RCC 7860 (cell line): ENCODE measurements at regions not wholly inside any gene's neighbourhood (a gene's known extent, or its start where the extent isn't known, plus 50 kb on each side); places are given as distances from the start of the nearest gene placed in this dataset.

Source experiments
- DNase-seq: peaks from one replicate; pipeline ENCODE4 v3.0.0-alpha.2; 2015; ENCODE audit warnings: low spot score
- FAIRE-seq: peaks from 2 replicates; lab custom pipeline; 2012; peaks lifted over from hg19 to GRCh38; lab: Jason Lieb, UNC

DNA sequence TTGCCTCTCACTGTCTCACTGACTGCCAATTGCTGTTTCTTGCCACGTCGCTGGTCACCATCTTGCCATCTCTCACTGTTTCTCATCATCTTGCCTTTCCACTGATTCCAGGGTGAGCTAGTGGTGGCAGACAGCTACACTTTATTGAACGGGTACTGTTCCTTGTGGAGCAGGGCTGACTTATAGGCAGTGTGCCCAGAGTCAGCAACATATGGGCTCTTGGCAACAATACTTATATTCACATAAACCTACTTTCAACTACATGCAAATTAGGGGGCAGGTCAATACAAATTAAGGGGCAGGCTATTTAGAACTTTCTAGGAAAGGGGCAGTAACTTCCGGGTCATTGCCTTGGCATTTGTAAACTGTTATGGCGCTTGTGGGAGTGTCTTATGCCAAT, 186.2 kb upstream of the SYNDIG1 start:
- no peak for DNase-seq
- no peak for FAIRE-seq

DNA sequence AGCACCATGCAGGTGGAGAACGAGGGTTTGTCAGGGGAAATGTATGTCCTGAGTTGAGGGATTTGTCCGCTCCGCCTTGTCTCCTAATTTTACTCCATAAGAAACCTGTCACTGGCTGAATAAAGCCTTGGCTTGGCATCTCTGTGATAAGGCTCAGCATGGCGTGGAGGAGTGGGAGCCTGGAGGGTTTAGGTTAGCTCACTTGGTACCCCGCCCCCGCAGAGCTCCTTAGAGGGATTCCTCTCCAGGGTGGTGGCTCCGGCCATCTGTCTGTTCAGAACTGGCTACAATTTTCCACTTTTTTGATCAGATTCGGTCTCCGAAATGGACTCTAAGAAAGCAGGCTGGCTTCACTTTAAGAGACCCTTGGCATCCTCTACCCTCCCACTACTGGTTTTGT, 192.2 kb upstream of the SYNDIG1 start:
- no peak for DNase-seq
- no peak for FAIRE-seq

DNA sequence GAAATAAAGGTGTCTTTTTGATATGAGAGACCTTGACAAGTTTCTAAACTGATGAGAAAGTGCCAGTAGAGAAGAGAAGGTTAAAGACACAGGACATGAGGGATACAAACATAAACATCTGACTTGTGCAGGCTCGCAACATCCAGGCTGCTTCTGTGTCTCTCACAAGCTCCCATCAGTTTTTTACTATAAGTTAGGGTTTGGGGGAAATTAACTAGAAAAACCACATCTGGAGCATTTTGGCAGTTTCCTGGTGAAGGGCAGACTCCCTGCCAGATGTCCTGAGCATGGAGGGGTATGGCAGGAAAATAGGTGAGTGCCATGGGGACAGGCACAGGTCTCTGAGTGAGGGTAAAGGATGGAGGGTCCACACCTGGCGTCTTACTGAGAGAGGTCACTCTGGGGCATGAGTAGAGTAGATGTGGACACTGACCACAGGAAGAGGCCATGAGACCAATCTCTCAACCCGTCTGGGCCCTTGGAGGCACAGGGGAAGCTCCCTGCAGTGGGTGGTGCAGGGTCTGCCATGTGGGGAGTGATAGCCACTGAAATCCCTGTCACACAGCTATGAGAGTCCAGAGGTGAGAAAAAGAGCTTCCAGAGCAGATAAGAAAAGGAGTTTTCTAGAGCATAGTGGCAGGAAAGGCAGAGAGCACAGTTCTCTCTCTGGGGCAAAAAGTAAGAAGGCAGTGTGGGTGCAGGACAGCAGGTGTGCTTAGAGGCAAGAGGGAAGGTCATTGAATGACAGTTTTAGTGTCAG, 193.3 kb upstream of the SYNDIG1 start:
- DNase-seq (no peak), FAIRE-seq (no peak)

DNA sequence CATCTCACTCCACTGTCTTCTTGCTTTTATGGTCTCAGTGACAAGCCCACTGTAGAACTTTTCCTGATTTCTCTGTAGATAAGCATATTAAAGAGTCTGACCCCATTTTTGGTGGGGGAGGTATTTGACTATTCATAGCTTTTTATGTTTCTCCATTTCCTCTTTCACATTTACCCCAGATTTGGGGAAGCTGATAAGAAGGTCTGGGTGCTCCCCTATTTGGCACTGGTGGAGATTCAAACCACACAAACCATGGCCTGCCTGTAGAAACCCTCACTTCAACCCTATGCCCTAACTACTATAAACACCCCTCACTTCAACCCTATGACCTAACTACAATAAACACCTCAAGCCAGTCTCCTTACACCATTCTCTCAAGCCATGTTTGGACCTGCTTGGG, 196.2 kb upstream of the SYNDIG1 start:
- FAIRE-seq, result no peak

DNA sequence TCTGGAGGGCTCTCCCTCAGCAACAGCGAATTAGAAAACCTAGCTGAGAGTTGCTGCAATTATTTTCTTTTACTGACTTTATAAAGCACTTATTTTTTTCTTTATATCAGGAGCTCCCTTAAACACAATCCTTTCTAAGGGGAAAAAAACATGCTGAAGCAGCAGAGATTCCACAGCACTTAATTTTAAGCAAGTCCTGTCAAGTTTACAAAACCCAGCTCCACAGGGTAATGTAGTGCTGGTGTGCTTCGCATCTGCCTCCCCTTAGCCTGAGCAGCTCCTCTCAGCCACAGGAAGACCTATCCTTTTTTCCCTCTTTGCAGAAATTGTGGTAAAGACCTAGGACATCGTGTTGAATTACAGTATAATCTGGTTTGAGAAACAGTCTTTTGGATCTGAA, 208.1 kb upstream of the SYNDIG1 start:
- FAIRE-seq (no peak), DNase-seq (no peak)

More for the DNA sequence above, 196.2 kb upstream of the SYNDIG1 start:
- no peak for DNase-seq

DNA sequence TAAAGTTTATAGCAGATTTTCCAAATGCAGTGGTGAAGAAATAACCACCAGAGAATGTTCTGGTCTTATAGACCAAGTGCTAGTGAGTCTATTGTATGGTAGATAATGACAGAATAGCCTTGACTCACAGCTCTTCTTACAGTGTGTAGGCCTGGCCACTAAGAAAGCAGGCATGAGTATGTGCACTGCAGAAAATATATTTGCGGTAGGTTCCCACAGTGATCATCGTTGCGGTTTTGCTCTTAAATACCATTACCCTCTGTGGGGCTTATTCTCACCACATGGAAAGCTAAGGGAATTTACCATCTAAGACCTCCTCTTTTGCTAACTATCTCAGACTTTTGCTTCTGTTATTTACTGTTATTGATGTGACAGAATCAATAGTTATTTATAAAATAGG, 212.3 kb upstream of the SYNDIG1 start:
- FAIRE-seq (no peak), DNase-seq (no peak)

DNA sequence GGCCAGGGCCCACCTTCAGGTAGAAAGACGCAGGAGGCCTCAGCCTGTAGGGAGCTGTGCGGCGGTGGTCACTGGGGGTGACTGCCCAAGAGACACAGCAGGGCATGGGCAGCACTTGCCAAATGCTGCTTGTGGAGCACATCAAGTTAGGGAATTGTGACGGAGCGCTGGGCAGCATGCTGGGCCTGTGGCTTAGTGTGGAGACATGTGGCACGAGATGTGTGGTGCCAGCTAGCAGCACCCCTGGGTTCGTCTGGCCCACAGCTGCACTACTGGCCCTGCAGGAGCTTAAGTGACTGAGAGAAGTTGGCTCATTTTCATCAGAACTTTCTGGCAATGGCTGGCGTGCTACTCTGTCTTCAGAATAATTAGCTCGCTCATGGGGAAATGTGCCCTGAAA, 213.1 kb upstream of the SYNDIG1 start:
- FAIRE-seq (no peak), DNase-seq (no peak)

DNA sequence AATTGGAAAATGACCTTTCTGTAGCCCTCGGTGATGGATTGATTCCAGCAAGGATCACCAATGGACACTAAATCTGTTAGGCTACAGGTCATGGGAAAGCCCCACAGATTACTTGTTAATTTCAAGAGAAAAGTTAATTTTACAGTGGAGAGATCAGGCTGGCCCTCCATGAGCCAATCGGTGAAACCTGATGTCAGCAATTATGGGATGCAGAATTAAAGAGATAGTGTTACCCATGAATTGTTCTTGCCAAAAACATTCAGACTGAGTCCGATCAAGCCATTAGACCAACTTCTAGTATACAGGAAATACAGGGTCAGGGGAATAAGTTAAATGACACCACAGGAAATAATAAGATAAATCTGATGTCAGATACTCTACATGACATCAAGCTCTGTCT, 214.9 kb upstream of the SYNDIG1 start:
- no peak for FAIRE-seq

DNA sequence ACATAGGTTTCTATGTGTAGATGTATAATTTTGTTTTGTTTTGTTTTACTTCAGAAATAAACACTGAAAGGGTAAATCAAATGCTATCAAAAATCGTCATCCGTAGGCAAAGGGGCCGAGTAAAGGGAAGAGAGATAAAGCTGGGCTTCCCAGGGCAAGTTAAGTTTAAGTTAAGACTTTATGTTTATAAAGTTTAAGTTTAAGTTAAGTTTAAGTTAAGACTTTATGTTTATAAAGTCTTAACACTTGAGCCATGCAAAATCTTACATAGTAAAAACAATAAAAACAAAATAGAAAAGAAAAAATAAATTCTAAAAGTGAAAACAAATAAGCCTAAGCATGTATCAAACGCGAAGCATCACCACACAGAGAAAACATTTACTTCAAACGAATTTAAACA, 216.1 kb upstream of the SYNDIG1 start:
- DNase-seq (no peak), FAIRE-seq (no peak)

More for the DNA sequence above, 214.9 kb upstream of the SYNDIG1 start:
- no peak for DNase-seq

DNA sequence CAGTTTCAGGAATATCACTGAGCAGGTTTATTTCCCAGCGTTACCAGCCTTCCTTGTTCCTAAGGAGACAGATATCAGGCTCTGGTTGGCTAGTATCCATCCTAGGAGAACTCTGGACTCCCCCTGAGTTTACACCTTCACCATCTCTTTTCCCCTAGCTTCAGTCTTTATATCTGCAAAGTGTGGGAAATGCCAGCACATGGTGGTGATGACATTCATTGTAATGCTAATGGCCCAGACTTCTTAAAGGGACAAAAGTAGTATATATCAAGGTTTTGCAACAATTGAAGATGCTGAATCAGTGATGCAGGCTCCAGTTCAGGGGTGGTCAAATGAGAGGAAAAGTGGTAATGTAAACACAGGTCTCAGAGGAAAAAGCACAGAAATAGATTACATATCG, 224.3 kb upstream of the SYNDIG1 start:
- FAIRE-seq, result no peak
- DNase-seq, result no peak

DNA sequence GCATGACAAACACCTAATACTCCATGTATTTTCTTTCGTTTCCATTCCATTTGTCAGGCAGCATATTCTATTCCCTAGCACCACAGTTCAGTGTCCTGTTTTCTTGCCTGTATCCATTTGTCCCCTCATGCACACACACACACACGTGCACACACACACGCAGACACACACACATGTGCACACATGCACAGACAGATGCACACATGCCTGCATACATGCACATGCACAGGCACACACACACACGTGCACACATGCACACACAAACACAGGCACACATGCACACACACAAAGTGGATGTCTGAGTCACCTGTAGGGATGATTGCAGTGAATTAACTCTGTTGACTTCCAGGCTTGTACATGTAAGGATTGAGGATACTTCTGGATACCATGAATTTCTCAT, 226.7 kb upstream of the SYNDIG1 start:
- DNase-seq (no peak), FAIRE-seq (no peak)

DNA sequence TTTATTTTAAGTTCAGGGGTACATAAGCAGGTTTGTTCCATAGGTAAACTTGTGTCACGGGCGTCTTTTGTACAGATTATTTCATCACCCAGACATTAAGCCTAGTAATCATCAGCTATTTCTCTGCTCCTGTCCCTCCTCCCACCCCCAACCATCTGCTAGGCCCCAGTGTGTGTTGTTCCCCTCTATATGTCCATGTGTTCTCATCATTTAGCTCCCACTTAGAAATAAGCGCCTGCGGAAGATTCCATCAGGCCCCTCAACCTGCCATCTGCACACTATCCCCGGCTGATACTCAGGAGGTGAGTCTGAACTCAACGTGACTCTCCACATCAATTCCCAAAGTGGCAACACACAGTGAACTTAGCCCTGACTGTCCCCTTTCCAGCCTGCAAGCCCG, 228.0 kb upstream of the SYNDIG1 start:
- no peak for DNase-seq
- no peak for FAIRE-seq

DNA sequence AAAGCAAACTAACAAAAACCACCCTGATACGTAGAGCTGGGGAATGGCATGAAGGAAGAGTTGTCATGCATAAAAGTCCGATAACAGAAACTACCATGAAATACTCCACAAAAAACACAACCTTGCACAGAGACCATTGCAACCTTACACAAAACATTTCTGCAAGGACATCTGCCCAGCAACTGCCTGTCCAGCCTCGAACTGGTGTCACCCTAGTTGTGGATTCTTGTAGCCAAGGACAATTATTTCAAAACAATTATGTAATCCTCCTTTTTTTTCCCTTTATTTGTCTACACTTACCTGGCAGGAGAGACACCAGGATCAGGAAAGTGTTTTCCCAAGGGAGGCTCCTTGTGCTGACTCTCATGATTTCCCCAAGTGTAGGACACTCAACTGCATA, 232.5 kb upstream of the SYNDIG1 start:
- no peak for DNase-seq

DNA sequence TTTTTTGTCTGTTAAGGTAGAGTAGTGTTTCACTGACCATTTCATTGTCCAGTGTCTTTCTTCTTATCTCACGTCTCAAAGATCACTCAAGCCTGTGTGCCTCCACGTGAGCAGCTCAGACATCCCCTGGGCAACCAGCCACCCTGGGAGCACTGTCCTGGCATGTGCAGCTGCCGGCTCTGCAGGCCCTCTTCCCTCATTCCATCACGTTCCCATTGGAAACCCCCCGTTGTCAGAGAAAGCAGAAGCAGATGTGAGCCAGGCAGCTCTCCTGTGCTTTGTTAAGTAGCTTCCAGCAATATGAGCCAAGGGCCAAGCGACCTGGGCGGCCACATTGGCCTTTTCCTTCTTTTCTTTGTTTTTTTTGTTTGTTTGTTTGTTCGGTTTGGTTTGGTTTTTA, 233.2 kb upstream of the SYNDIG1 start:
- no peak for FAIRE-seq
- no peak for DNase-seq

More for the DNA sequence above, 232.5 kb upstream of the SYNDIG1 start:
- FAIRE-seq, result no peak

DNA sequence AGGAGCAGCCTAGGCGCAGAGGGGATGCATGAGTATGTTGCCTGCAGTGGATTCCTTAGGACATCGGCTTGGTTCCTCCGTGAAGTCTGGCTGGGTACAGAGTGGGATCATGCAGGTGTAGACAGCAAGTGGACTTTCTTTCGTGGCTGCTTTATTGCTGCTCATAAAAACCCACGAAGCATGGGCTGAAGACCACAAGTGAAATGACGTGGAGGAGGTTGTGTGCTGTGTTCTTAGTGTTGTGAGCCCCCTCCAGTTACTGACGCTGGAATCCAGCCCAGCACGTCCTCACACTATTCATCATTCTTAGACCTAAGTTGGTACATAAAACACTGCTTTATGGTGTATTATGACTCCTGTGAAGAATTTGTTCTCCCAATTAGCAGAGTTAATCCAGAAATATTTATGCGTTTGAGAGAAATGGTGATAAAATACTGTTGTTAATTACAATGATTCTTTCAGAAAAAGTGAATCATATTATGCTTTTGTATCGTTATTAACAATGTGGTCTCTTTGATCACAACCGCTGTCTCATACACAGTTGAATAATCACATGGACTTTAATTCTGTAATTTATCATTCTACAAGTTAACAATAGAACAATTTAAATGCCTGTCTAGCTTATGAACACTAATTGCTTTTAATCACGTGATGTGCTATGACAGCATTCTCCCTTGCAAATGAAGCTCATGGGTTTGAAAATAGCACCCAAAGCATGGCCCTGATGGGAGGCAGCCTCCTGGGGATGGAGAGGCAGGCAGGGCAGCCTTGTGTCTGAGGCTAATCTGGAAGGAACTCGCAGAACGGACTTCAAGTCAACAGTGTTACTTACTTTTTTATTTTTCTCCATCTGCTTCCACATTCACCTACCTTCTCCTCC, 233.9 kb upstream of the SYNDIG1 start:
- FAIRE-seq (no peak), DNase-seq (no peak)

DNA sequence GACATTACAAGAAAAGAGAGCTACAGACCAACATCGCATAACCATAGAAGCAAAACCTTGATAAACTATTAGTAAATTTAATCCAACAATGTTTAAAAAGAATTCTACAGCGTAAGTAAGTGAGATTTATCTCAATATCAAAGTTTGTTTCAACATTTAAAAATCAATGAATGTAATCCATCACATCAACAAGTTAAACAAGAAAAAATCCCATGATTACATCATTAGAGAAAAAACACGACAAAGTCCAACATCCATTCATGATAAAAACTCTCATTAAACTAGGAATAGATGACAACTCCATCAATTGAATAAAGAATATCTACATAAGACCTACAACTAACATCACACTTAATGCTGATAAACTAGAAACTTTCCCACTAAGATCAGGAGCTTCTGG, 239.0 kb upstream of the GGTLC1 start:
- DNase-seq (no peak), FAIRE-seq (no peak)

DNA sequence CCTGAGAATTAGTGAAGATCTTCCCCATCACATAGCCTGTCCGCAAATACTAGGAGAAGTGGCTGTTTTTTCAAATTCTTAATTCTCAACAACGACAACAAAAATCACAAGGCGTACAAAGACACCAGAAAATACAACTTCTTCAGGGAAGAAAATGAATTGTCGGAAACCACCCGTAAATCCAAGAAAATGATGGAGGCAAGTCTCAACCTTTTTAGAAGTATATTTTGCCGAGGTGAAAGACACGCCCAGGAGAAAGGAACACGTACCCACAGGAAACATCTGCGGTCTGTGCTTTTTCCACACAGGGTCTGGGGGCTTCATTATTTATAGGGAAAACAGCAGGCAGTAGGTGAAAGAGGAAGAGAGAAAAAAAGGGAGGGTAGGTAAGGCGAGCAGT, 223.9 kb upstream of the GGTLC1 start:
- DNase-seq (no peak), FAIRE-seq (no peak)

DNA sequence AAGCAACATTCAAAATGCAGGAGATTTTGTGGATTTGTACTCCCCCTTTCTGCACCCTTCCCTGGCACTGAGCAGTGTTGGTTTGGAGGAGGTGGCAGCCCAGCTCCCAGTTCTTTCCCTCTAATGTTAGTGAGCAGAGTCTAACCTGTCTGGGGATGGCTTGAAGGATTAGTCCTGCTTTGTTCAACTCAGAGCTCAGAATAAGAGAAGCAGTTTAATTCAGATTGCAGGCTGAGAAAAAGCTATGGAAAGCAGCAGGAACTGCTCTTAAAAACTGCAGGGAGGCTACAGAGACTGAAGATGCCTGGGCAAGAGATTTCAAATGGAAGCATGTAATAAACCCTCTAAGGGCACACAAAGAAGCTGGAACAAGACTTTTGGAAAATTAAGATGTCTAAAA, 223.4 kb upstream of the GGTLC1 start:
- no peak for FAIRE-seq

DNA sequence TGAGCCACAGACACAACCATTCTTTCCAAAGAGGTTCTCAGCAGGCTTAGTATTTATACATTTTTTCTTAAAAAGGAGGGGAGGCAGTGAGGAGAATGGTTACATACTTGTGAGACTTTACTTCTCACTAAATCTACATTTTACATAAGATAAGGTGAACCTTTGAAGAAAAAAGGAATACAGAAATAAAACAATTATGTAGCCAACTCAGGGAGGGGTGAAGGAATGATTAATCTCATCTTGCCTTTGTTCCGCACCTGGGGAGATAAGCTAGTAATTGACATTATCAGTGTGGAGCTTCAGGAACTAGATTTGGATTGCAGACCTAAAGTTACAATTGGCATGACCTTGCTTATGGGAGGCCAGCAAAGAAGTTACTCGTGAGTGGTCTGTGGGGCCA, 221.8 kb upstream of the GGTLC1 start:
- FAIRE-seq (no peak), DNase-seq (no peak)

More for the DNA sequence above, 223.4 kb upstream of the GGTLC1 start:
- no peak for DNase-seq

DNA sequence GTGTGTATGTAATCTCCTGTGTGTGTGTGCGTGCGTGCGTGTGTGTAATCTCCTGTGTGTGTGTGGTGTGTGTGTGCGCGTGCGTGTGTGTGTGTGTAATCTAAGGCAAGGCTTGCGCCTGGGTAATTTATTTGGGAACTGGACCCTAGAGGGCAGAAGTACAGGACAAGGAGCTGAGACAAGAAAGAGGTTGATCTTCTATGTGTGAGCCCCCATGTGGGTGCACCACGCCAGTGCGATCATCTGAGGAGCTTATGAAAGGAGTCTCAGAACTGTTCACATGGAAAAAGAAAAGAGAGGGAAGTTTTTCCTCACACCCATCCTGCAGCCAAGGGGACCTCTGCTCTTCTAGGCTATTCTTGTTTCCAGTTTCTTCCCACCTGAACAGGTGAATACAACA, 220.1 kb upstream of the GGTLC1 start:
- FAIRE-seq (no peak), DNase-seq (no peak)

DNA sequence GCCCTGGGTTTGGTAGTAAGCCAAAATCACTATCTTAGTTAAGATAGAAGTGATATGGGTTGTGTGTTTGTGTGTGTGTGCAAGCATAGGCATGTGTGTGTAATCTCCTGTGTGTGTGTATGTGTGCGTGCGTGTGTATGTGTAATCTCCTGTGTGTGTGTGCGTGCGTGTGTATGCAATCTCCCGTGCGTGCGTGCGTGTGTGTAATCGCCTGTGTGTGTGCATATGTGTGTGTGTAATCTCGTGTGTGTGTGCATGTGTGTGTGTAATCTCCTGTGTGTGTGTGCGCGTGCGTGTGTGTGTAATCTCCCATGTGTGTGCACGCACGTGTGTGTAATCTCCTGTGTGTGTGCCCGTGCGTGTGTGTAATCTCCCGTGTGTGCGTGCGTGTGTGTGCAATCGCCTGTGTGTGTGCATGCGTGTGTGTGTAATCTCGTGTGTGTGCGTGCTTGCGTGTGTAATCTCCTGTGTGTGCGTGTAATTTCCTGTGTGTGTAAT, 219.3 kb upstream of the GGTLC1 start:
- FAIRE-seq, result no peak
- no peak for DNase-seq

DNA sequence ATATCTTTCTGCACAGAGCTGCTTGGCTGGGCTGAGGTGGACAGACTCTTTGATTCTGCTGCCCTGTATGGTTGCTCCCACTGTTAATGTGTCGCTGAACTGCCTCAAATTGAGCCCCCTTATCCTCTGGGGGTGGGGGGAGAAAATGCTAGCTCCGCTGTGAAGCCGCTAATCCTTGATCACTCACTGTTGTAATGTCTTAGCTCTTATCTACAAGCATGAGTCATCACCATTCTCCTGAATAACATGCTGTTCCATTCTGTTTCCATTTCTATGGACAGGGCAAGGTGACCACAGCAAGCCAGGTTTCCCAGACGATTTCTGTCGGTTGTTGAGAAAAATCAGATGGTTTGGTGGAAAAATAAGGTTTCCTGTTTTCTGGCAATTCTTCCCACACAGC, 218.4 kb upstream of the GGTLC1 start:
- FAIRE-seq, result no peak
- DNase-seq, result no peak
